GM23248 (cell line): ENCODE measurements at regions not wholly inside any gene's neighbourhood (a gene's known extent, or its start where the extent isn't known, plus 50 kb on each side); places are given as distances from the start of the nearest gene placed in this dataset.

ENCODE experiments used
- EZH2 ChIP-seq: fragments of 200-600 bp; sonication (generic); IDR thresholded peaks from 2 replicates; pipeline ENCODE4 v1.6.1; 2018; ENCODE audit warnings: antibody characterized with exemption, mild to moderate bottlenecking; ENCODE audit not compliant: insufficient read depth, poor library complexity, severe bottlenecking
- EZH2phosphoT487 ChIP-seq: fragments of 200-600 bp; sonication (generic); IDR thresholded peaks from 2 replicates; pipeline ENCODE4 v1.6.1; 2018; ENCODE audit warnings: antibody characterized with exemption, moderate library complexity, mild to moderate bottlenecking, low read depth; ENCODE audit not compliant: insufficient read depth

GRCh38 chr2:188898261-188898660, 75.9 kb upstream of the COL3A1 start:
- TF ChIP-seq EZH2 (no peak), EZH2phosphoT487 (no peak)
